ENCODE measurements at regions not wholly inside any gene's neighbourhood (a gene's known extent, or its start where the extent isn't known, plus 50 kb on each side); places are given as distances from the start of the nearest gene placed in this dataset.
"Not testable (repeated sequence)": the region's sequence is repeated elsewhere in the genome, so short reads cannot be mapped to it uniquely, and the experiment has no call there.

- DNase-seq = no peak
Measured at GRCh38 chr3:186453531-186453930, 90.6 kb downstream of the CRYGS start.

- DNase-seq = no peak
Measured at GRCh38 chr3:186452517-186452916, 90.5 kb upstream of the DGKG start.

GRCh38 chr3:186451371-186451770 lies 89.3 kb upstream of the DGKG start:
- DNase-seq = no peak

- DNase-seq = no peak
Measured at GRCh38 chr3:186444974-186445373, 82.9 kb upstream of the DGKG start.

DNA sequence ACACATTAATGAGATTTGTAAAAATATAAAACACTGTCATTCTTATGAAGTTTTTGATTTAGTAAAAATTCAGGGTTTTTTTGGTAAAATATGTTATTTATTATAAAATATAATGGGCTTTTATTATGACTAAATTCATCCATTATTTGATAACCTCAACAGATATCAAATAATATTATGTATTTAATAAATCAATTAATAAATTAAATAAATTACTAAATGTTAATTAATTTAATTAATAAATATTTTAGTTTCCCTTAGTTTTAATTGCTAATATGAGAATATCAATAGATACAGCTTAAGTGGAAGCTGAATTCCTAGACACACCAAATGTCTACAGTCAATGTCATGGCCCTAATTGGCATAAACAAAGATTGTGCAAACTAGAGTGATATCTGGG lies 82.3 kb upstream of the DGKG start:
- no peak for DNase-seq

DNA sequence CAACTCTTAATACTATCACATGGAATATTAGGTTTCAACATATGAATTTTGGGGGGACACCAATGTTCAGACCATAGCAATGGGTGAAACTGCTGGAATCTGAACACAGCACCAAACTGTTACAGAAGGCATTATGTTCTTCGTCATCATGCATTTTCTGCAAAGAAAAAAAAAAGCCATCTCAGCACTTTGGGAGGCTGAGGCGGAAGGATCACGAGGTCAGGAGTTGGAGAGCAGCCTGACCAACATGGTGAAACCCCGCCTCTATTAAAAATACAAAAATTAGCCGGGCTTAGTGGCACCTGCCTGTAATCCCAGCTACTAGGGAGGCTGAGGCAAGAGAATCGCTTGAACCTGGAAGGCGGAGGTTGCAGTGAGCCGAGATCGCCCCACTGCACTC lies 80.9 kb upstream of the DGKG start:
- DNase-seq = not testable (repeated sequence)

GRCh38 chr3:186442162-186442561 lies 80.1 kb upstream of the DGKG start:
- DNase-seq = no peak

DNA sequence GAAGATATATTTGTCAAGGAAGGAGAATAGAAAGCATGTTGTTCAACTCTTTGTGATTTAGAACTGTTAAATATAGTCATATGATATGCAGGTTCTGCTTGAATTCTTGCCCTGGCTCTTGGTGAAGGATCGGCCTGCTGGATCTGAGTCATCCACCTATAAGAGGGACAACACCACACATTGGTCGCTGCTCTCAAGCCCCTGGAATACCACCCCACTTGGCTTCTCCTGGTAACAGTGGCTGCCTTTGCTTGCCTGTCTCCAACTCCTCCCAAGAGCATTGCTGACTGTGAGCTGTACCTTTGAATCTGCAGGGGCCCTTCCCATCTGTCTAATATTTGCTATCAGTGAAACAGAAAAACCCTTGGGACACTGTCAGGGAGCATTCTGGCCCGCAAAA lies 78.9 kb upstream of the DGKG start:
- DNase-seq = peak; percentile 15

- DNase-seq = no peak
Measured at GRCh38 chr3:186439725-186440124, 77.7 kb upstream of the DGKG start.

DNA sequence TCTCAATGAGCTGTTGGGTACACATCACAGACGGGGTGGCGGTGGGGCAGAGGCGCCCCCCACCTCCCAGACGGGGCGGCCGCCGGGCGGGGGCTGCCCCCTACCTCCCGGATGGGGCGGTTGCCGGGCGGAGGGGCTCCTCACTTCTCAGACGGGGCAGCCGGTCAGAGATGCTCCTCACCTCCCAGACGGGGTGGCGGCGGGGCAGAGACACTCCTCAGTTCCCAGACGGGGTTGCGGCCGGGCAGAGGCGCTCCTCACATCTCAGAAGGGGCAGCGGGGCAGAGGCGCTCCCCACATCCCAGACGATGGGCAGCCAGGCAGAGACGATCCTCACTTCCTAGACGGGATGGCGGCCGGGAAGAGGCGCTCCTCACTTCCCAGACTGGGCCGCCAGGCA lies 73.3 kb upstream of the DGKG start:
- not testable (repeated sequence) for DNase-seq

GRCh38 chr3:186432944-186433732 lies 71.1 kb upstream of the DGKG start:
- peak; percentile 39 for DNase-seq

- no peak for DNase-seq
Measured at GRCh38 chr3:186432189-186432588, 70.2 kb upstream of the DGKG start.

DNA sequence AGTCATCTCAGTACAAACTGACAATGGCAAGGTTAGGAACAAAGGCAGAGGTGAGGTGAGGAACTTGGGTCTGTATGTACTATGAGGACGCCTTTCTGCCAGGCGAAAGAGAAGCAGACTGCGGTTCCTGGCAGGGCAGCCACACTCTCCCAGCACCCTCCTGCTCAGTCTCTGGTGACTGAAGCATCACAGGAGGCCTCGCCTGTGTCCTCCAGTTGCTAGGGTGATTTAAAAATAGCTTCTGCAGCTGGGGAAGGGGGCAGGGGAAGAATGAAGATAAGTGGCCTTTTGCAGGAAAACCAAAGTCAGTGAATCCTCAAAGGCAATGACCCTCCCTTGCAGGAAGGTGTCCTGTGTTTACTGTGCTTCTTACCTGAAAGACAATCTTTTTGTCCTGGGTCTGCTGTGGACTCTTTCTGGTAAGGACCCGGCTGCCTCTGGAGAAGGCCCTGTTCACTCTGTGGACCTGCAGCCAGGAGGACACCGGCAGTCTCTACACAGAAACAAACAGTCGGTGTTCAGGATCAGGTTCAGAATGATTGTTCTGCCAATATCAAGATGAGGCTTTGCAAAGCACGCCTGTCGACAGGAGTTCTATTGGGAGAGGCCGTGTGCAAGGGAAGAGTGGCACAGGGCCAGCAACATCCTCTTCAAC lies 65.7 kb upstream of the DGKG start:
- DNase-seq = peak; percentile 44

DNA sequence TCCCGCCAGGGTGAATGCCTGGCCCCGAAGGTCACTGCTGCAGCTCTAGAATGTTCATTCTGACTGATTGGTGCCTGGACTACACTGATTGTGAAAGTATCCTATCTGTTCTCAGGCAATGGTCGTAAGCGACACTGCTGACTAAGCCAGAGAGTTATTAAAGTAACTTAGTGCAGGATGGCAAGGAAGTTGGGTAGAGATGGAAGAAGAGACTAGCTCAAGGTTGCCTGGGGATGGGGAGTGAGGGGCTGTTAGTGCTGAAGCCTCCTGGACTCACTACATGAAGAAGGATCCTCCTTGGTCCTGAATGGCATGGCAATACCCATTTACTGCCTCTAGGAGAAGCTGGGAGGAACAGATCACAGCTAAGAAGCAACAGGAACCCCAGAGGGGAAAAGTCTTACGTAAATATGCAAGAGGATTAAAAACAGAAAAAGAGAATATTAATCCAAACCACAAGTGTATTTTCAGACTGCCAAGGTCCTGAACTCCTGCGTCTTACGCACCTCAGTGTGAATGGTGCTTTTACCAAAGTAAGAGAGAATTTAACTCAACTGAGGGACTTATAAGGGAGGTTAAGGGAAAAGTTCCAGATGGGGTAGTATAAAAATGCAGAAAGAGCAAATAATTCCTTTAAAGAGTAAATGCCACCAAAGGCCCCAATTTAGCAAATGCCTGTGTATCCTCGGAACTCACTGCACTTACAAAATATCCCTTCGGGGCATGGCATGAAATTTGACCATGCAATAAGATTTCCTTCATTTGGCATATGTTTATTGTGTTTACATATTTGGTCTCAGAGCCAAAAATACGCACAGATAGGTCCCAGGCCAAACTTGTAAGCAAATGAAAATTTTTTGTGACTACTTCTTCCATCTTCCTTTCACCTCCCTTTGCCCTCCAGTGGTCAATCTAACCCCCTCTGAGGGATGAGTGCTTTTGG lies 64.0 kb upstream of the DGKG start:
- no peak for DNase-seq

DNA sequence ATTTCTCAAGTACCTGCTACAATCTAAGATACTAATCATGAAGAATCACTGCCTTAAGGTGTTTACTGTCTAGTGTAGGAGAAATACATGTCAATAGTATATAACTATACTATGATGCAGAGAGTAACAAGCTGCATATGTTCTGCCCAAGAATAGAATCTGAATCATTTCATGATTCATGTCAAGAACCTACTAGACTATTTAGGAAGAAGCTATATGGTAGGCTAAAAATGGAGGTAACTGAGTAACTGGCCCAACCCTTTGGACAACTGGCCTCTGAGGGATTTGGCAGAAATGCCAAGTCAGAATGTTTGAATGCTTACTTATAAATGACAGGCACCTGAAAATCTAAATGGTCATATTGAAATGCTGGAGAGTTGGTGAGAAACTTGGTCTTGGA lies 59.9 kb upstream of the DGKG start:
- no peak for DNase-seq

DNA sequence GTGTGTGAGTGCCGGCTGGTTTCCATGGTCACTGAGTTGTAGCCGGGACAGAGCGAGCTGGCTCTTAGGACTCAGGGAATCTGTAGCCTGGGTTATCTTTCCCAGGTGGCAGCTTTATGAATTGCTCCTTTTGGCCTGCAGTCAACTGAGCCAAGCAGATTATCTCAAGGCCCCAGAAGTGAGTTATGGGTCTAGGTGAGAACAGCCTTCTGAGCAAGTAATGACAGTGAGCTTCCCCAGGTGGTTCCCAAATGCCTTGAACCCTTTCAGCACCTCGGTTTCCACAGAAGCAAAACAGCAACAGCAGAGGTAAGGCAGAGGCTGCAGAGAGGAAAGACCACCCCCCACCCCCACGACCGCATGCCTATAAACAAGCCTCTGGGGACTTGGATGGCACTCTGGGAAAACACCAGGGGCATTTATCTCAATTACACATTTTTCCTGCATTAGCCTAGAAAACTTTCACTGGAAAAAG lies 56.7 kb upstream of the DGKG start:
- DNase-seq = no peak

GRCh38 chr3:186417791-186418190 lies 55.8 kb upstream of the DGKG start:
- DNase-seq = no peak

DNA sequence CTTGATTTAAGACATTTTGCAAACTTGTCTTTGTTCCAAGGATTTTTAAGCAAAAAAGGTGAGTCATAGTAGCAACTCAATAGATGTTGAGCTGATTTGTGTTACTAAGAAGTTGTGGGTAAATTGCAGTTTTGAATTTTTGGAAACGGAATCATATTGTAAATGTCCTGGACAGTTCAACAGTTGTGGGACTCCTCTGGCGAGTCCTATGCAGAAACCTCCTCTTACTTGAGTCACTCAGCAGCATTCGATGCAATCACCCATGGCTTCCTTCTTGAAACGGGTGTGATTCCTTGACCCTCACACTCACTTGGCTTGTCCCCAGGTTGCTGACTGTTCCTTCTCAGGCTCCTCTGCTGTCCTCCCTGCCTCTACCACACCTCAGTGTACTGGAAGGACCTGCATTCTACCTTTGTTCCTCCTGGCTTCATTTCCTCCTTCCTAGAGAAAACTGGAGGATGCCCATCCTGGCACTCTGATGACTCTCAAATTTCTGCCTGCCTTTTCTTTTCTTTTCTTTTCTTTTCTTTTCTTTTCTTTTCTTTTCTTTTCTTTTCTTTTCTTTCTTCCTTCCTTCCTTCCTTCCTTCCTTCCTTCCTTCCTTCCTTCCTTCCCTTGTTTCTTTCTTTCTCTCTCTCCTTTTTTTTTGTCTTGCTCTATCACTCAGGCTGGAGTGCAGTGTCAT lies 52.8 kb upstream of the DGKG start:
- DNase-seq = no peak

GRCh38 chr3:186413615-186414415 lies 51.8 kb upstream of the DGKG start:
- DNase-seq = peak; percentile 56

GRCh38 chr3:186411994-186412393 lies 50.0 kb upstream of the DGKG start:
- no peak for DNase-seq
